BE2C (cell line): ENCODE measurements at regions not wholly inside any gene's neighbourhood (a gene's known extent, or its start where the extent isn't known, plus 50 kb on each side); places are given as distances from the start of the nearest gene placed in this dataset.

Experiments used
- DNase-seq: peaks from one replicate; pipeline ENCODE4 v3.0.0-alpha.2; 2020
- H3K27me3 ChIP-seq: fragments of 250-450 bp; sonication (Bioruptor Pico); 2 replicates; pipeline ENCODE4 v1.5.1; 2020; ENCODE audit warnings: mild to moderate bottlenecking
- H3K36me3 ChIP-seq: fragments of 250-450 bp; sonication (Bioruptor Pico); 2 replicates; pipeline ENCODE4 v1.5.1; 2020; ENCODE audit warnings: mild to moderate bottlenecking
- H3K4me1 ChIP-seq: fragments of 250-450 bp; sonication (Bioruptor Pico); 2 replicates; pipeline ENCODE4 v1.5.1; 2020
- H3K4me3 ChIP-seq: 2 replicates; pipeline ENCODE4 v1.5.1; 2011; ENCODE audit warnings: low read depth, low read length
- H3K9me3 ChIP-seq: fragments of 250-450 bp; sonication (Bioruptor Pico); 2 replicates; pipeline ENCODE4 v1.5.1; 2020
- TF ChIP-seq, protein P1 (sequence below): IDR thresholded peaks from 2 replicates; pipeline ENCODE4 v1.5.1; 2012; ENCODE audit warnings: mild to moderate bottlenecking, low read depth, low read length

DNA sequence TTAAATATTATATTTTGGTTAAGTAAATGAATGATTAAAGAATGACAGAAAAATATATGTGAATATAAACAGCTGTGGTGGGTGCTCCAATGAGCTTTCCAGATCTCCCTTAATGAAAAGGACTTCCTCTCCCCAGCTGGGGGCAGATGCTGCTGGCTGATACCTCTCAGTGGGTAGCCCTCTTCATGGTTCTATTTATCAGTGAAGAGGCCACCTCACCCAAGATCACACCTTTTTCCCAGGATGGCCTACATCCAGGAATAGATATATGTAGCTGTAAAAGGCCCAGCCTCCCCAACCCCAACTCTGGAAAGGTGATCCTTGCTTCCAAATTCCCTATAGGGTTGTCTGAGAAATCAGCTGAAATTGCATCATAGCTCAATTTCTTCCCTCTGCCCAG, 135.2 kb upstream of the ACVR2A start:
- H3K4me3 ChIP-seq, result no peak overlapping the region
- TF ChIP-seq, protein P1, sequence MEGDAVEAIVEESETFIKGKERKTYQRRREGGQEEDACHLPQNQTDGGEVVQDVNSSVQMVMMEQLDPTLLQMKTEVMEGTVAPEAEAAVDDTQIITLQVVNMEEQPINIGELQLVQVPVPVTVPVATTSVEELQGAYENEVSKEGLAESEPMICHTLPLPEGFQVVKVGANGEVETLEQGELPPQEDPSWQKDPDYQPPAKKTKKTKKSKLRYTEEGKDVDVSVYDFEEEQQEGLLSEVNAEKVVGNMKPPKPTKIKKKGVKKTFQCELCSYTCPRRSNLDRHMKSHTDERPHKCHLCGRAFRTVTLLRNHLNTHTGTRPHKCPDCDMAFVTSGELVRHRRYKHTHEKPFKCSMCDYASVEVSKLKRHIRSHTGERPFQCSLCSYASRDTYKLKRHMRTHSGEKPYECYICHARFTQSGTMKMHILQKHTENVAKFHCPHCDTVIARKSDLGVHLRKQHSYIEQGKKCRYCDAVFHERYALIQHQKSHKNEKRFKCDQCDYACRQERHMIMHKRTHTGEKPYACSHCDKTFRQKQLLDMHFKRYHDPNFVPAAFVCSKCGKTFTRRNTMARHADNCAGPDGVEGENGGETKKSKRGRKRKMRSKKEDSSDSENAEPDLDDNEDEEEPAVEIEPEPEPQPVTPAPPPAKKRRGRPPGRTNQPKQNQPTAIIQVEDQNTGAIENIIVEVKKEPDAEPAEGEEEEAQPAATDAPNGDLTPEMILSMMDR, result no peak
- no peak for DNase-seq
- H3K36me3 ChIP-seq, result no peaks in the 10 kb centered on the region
- H3K27me3 ChIP-seq, result no peaks in the 10 kb centered on the region
- no peaks in the 10 kb centered on the region for H3K9me3 ChIP-seq
- H3K4me1 ChIP-seq, result no peaks in the 10 kb centered on the region

DNA sequence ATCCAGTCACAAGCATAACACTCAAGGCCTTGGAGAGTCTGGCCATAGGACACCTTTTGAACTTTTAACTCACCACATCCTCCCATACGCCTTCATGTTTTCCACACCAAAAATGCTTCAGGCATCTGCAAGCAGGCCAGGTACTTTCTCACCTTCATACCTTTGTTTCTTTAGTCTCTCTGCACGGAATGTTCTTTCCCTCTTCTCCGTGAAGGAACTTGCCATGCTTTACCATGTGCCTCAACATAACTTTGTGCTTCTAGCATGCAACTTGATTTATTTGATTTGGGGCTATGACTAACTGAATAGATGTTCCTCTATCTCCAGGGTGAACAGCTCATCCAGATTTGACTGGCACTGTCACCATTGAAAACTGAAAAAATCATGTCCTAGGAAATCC, 141.7 kb upstream of the ACVR2A start:
- no peaks in the 10 kb centered on the region for H3K27me3 ChIP-seq
- no peaks in the 10 kb centered on the region for H3K4me1 ChIP-seq
- H3K4me3 ChIP-seq, result no peak overlapping the region
- TF ChIP-seq, protein P1, result no peak
- no peaks in the 10 kb centered on the region for H3K36me3 ChIP-seq
- H3K9me3 ChIP-seq, result no peaks in the 10 kb centered on the region
- DNase-seq, result no peak

DNA sequence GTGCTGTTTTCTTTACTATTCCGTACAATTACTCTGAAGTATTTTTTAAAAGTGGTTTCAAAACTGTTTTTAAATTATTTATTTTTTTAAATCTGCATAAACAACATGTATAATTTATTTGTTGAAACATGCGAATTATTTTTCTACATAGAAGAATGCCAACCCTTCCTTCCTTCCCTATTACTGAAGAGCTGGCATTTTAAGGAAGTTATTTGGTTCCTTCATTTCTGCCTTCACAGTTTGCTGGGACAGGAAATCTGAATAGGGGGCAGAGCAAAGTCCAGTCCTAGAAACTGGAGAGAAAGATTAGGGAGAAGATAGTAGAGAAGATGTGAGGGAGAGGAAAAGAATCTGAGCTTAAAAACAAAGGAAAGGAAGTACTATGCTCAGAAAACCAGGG, 146.7 kb upstream of the ACVR2A start:
- Histone ChIP-seq H3K27me3 (no peaks in the 10 kb centered on the region), H3K4me1 (no peaks in the 10 kb centered on the region), H3K36me3 (no peaks in the 10 kb centered on the region), H3K9me3 (no peaks in the 10 kb centered on the region), H3K4me3 (no peak overlapping the region)
- TF ChIP-seq, protein P1, result no peak
- no peak for DNase-seq

DNA sequence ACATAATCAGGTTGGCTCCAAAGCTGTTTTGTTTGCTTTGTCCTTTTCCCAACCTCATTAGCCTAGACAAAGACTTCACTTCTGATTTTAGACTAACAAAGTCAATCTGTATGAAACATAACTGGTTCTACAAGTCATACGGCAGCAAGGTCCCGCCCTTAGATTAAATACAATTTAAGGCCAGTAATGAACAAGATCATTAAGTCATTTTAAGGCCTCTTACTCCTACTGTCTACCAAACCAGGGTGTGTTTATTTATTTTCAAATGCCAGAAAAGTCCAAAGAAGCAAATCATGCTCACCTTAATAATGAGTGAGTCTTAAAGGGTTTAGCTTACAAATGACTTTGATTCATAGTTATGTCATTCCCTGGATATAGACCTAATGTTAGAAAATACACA, 148.4 kb upstream of the ACVR2A start:
- TF ChIP-seq, protein P1, result no peak
- Histone ChIP-seq H3K4me1 (no peaks in the 10 kb centered on the region), H3K9me3 (no peaks in the 10 kb centered on the region), H3K27me3 (no peaks in the 10 kb centered on the region), H3K4me3 (no peak overlapping the region), H3K36me3 (no peaks in the 10 kb centered on the region)
- no peak for DNase-seq

DNA sequence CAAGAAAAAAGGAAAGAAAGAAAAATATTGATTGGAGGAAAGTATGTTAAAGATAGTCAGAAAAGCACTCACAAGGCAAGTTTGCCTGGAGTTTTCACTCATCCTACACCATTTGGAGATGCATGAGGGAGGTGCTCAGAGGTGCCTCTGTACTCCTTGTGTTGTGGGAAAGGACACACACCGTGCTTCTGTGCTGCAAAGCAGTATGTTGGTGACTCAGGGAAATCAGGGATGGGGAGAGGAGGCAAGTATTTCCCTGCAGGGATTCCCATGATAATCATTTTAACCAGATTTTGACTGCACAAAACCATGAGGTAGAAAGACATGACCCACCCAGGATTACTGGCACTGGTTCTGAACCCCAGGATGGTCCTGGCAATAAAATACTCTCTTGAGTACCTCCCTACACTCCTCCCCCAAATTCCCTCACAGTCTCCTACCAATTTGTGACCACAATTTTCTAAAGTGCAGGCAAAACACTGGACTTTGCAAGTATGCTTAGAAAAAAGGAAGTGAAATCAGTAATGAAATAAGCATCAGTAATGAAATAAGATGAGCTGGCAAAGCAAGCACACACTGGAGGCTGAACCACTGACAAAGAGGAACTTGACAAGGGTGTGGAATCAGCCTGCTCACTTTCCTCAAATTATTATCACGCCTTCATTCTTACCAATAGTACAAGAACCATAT, 155.5 kb upstream of the ACVR2A start:
- TF ChIP-seq, protein P1, result no peak
- Histone ChIP-seq H3K9me3 (no peaks in the 10 kb centered on the region), H3K36me3 (no peaks in the 10 kb centered on the region), H3K4me3 (no peak overlapping the region), H3K27me3 (no peaks in the 10 kb centered on the region), H3K4me1 (no peaks in the 10 kb centered on the region)
- no peak for DNase-seq

DNA sequence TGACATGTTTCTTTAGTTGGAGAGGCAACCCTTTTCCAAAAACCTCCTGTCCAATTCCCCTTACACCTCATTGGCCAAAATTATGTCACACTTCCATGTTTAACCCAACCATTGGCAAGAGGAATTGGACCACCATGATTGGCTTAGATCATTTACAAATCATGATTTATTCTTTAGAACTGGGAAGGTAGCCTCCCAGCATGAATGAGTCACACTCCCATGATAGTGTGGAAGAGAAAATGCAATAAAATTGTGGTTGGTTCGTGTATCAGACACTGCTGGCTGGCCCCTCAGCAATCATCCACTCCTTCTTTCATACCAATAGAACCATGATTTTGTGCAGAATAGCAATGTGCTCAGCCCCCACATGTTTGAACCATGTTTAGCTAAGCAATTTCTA, 156.6 kb upstream of the ACVR2A start:
- Histone ChIP-seq H3K4me1 (no peaks in the 10 kb centered on the region), H3K27me3 (no peaks in the 10 kb centered on the region), H3K9me3 (no peaks in the 10 kb centered on the region), H3K36me3 (no peaks in the 10 kb centered on the region), H3K4me3 (no peak overlapping the region)
- DNase-seq, result no peak
- TF ChIP-seq, protein P1, result no peak
